Glutamatergic neuron (in vitro differentiated cells): ENCODE measurements at regions not wholly inside any gene's neighbourhood (a gene's known extent, or its start where the extent isn't known, plus 50 kb on each side); places are given as distances from the start of the nearest gene placed in this dataset.

Source experiments
- DNase-seq: peaks from one replicate; pipeline ENCODE4 v3.0.0; 2022
- H3K27ac Mint-ChIP-seq: one replicate; pipeline ENCODE4 v1.8.0; 2020; ENCODE audit warnings: mild to moderate bottlenecking, mixed read lengths, inconsistent platforms; ENCODE audit not compliant: unreplicated experiment
- H3K27me3 Mint-ChIP-seq: one replicate; pipeline ENCODE4 v1.8.0; 2020; ENCODE audit warnings: mild to moderate bottlenecking, moderate library complexity, mixed read lengths, inconsistent platforms; ENCODE audit not compliant: unreplicated experiment
- H3K36me3 Mint-ChIP-seq: one replicate; pipeline ENCODE4 v1.8.0; 2020; ENCODE audit warnings: mild to moderate bottlenecking, mixed read lengths, inconsistent platforms; ENCODE audit not compliant: unreplicated experiment
- H3K4me1 Mint-ChIP-seq: one replicate; pipeline ENCODE4 v1.8.0; 2020; ENCODE audit warnings: mild to moderate bottlenecking, low read depth, mixed read lengths, inconsistent platforms; ENCODE audit not compliant: unreplicated experiment
- H3K4me3 Mint-ChIP-seq: one replicate; pipeline ENCODE4 v1.8.0; 2020; ENCODE audit warnings: mild to moderate bottlenecking, mixed read lengths, inconsistent platforms; ENCODE audit not compliant: unreplicated experiment
- H3K9me3 Mint-ChIP-seq: one replicate; pipeline ENCODE4 v1.8.0; 2020; ENCODE audit warnings: mild to moderate bottlenecking, moderate library complexity, mixed read lengths, inconsistent platforms; ENCODE audit not compliant: unreplicated experiment
- TF ChIP-seq, protein P1 (sequence below): fragments of 200-600 bp; sonication (generic); IDR thresholded peaks from one replicate; pipeline ENCODE4 v1.5.0; 2021; ENCODE audit not compliant: partially characterized antibody, unreplicated experiment

DNA sequence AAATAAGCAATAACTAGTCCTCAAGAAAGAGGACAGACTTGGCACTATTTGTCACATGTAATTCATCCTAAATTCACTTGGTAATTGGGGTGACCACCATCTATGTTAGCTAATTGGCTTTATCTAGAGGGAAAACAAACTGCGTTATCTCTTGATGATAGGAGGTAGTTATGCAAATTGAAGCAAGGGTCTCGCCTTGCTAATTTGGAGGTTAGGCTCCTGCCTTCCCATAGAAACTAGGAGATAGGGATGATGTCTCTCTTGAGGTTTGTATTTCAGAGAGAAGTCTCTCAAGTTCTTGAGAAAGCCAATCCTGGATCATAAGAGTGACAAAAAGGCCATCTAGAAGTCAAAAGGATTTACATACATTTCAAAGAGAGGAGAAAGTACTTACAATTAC lies 179.9 kb downstream of the SLITRK6 start:
- Mint-ChIP-seq H3K4me1 (peaks cover 4% of the 10 kb centered on the region), H3K27ac (no peak overlapping the region), H3K27me3 (no peaks in the 10 kb centered on the region), H3K4me3 (no peak overlapping the region), H3K36me3 (no peaks in the 10 kb centered on the region), H3K9me3 (no peaks in the 10 kb centered on the region)
- no peak for DNase-seq
- TF ChIP-seq, protein P1, sequence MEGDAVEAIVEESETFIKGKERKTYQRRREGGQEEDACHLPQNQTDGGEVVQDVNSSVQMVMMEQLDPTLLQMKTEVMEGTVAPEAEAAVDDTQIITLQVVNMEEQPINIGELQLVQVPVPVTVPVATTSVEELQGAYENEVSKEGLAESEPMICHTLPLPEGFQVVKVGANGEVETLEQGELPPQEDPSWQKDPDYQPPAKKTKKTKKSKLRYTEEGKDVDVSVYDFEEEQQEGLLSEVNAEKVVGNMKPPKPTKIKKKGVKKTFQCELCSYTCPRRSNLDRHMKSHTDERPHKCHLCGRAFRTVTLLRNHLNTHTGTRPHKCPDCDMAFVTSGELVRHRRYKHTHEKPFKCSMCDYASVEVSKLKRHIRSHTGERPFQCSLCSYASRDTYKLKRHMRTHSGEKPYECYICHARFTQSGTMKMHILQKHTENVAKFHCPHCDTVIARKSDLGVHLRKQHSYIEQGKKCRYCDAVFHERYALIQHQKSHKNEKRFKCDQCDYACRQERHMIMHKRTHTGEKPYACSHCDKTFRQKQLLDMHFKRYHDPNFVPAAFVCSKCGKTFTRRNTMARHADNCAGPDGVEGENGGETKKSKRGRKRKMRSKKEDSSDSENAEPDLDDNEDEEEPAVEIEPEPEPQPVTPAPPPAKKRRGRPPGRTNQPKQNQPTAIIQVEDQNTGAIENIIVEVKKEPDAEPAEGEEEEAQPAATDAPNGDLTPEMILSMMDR: no peak

DNA sequence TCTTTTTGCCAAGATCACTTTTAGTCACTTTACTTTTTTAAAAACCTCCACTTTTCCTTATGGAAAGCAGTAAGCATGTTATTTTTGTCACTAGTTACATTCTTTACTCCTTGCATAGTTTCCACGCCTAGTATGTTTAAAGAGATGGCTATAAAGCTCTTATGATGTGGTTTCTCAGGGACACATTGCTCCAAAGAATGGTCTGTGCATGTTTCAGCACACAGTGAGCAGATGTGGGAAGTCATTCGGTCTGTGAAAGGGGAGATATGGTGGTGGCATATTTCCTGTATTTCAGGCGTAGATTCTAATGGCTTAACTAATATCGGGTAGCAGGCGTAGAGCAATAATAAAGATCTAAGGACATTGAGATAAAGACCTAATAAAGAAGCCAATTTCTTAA lies 180.7 kb downstream of the SLITRK6 start:
- no peak overlapping the region for H3K27ac Mint-ChIP-seq
- no peak overlapping the region for H3K4me3 Mint-ChIP-seq
- H3K4me1 Mint-ChIP-seq: peaks cover 4% of the 10 kb centered on the region
- H3K9me3 Mint-ChIP-seq: no peaks in the 10 kb centered on the region
- no peak for DNase-seq
- TF ChIP-seq, protein P1: no peak
- no peaks in the 10 kb centered on the region for H3K36me3 Mint-ChIP-seq
- no peaks in the 10 kb centered on the region for H3K27me3 Mint-ChIP-seq

GRCh38 chr13:85616275-85616674 lies 182.9 kb downstream of the SLITRK6 start:
- no peak overlapping the region for H3K4me3 Mint-ChIP-seq
- H3K36me3 Mint-ChIP-seq: no peaks in the 10 kb centered on the region
- no peak overlapping the region for H3K27ac Mint-ChIP-seq
- H3K27me3 Mint-ChIP-seq: no peaks in the 10 kb centered on the region
- no peaks in the 10 kb centered on the region for H3K9me3 Mint-ChIP-seq
- DNase-seq: no peak
- TF ChIP-seq, protein P1: no peak
- peaks cover 4% of the 10 kb centered on the region for H3K4me1 Mint-ChIP-seq

GRCh38 chr13:85615031-85615430 lies 184.2 kb downstream of the SLITRK6 start:
- H3K9me3 Mint-ChIP-seq: no peaks in the 10 kb centered on the region
- H3K36me3 Mint-ChIP-seq: no peaks in the 10 kb centered on the region
- H3K27ac Mint-ChIP-seq: no peak overlapping the region
- no peak for DNase-seq
- H3K27me3 Mint-ChIP-seq: no peaks in the 10 kb centered on the region
- H3K4me3 Mint-ChIP-seq: no peak overlapping the region
- H3K4me1 Mint-ChIP-seq: peaks cover 4% of the 10 kb centered on the region
- TF ChIP-seq, protein P1: no peak

GRCh38 chr13:85610024-85610423 lies 189.2 kb downstream of the SLITRK6 start:
- TF ChIP-seq, protein P1: no peak
- H3K36me3 Mint-ChIP-seq: no peaks in the 10 kb centered on the region
- DNase-seq: no peak
- no peaks in the 10 kb centered on the region for H3K4me1 Mint-ChIP-seq
- no peaks in the 10 kb centered on the region for H3K27me3 Mint-ChIP-seq
- no peak overlapping the region for H3K27ac Mint-ChIP-seq
- no peak overlapping the region for H3K4me3 Mint-ChIP-seq
- no peaks in the 10 kb centered on the region for H3K9me3 Mint-ChIP-seq
